ENCODE measurements at regions not wholly inside any gene's neighbourhood (a gene's known extent, or its start where the extent isn't known, plus 50 kb on each side); places are given as distances from the start of the nearest gene placed in this dataset.

DNA sequence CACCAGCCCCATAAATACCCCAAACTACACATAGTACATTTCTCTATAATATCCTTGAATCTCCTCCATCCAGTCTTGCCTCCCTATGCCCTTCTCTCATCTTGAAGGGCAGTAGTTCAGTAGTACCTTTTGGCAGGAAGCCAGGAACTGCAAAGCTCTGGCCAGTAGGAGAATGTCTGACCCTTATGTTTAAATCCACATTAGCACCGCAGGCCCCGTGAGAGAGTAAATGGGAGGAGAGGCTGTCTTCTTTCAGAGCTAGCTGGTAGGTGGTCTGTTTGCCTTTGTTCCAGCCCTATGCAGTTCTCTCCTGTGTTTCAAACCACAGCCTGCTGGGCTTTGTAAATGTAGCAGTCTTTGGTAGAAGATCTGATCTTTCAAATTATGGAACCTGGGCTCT is 690.7 kb downstream of the DOK5 start:
- no peak for TF ChIP-seq EZH2 (IDR thresholded peaks at IDR 0.05; ENCODE audit: low read length, missing control alignments)
- TF ChIP-seq, protein P1, sequence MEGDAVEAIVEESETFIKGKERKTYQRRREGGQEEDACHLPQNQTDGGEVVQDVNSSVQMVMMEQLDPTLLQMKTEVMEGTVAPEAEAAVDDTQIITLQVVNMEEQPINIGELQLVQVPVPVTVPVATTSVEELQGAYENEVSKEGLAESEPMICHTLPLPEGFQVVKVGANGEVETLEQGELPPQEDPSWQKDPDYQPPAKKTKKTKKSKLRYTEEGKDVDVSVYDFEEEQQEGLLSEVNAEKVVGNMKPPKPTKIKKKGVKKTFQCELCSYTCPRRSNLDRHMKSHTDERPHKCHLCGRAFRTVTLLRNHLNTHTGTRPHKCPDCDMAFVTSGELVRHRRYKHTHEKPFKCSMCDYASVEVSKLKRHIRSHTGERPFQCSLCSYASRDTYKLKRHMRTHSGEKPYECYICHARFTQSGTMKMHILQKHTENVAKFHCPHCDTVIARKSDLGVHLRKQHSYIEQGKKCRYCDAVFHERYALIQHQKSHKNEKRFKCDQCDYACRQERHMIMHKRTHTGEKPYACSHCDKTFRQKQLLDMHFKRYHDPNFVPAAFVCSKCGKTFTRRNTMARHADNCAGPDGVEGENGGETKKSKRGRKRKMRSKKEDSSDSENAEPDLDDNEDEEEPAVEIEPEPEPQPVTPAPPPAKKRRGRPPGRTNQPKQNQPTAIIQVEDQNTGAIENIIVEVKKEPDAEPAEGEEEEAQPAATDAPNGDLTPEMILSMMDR (conservative IDR thresholded peaks at IDR 0.05 in 1 of 2, IDR thresholded peaks at IDR 0.05 in 1 of 2; ENCODE audit: low read depth in 1 of 2, low read length in 2 of 2): no peak

All from fibroblast of lung (primary cell).